ENCODE measurements at regions not wholly inside any gene's neighbourhood (a gene's known extent, or its start where the extent isn't known, plus 50 kb on each side); places are given as distances from the start of the nearest gene placed in this dataset.

GRCh38 chr1:87791931-87792740 is 463.5 kb downstream of the LMO4 start:
- Histone ChIP-seq H3K36me3 (replicated peaks in 1 of 2; ENCODE audit: insufficient read depth in 1 of 2, low read depth in 2 of 2) (no peaks in the 10 kb centered on the region), H3K27ac (no peak overlapping the region), H3K4me1 (peaks cover 30% of the 10 kb centered on the region), H3K9me3 (no peaks in the 10 kb centered on the region), H3K27me3 (no peaks in the 10 kb centered on the region), H3K4me3 (no peak overlapping the region)
- intact Hi-C loops (cut with DNase I), result no loop called here
- no peak for TF ChIP-seq POLR2A (IDR thresholded peaks at IDR 0.05)
- TF ChIP-seq CTCF (IDR thresholded peaks at IDR 0.05), result peak in 4 of 7 experiments; percentile 31 to 56 (median 44)
- no peak for ATAC-seq
- 80% methylated on average over 3 of the region's 3 CpGs for WGBS, 2 donors
- DNase-seq, result no peak

GRCh38 chr1:87794788-87795614 is 466.3 kb downstream of the LMO4 start:
- Histone ChIP-seq H3K4me1 (peaks cover 34% of the 10 kb centered on the region), H3K27ac (peak overlapping the region in 3 of 4 donors; percentile 74 to 78 (median 75)), H3K36me3 (replicated peaks in 1 of 2; ENCODE audit: insufficient read depth in 1 of 2, low read depth in 2 of 2) (no peaks in the 10 kb centered on the region), H3K27me3 (no peaks in the 10 kb centered on the region), H3K9me3 (no peaks in the 10 kb centered on the region), H3K4me3 (no peak overlapping the region)
- ATAC-seq, result peak; percentile 52
- TF ChIP-seq POLR2A (IDR thresholded peaks at IDR 0.05) (no peak), CTCF (IDR thresholded peaks at IDR 0.05) (no peak)
- 60 to 67% methylated on average over 8 of the region's 8 CpGs for WGBS, 2 donors
- intact Hi-C loops (cut with DNase I), result no loop called here
- peak in 2 of 4 donors; percentile 23 to 30 for DNase-seq

- Histone ChIP-seq H3K36me3 (replicated peaks in 1 of 2; ENCODE audit: insufficient read depth in 1 of 2, low read depth in 2 of 2) (no peaks in the 10 kb centered on the region), H3K4me1 (peaks cover 34% of the 10 kb centered on the region), H3K4me3 (no peak overlapping the region), H3K9me3 (no peaks in the 10 kb centered on the region), H3K27ac (peak overlapping the region; percentile 67 to 78 (median 74)), H3K27me3 (no peaks in the 10 kb centered on the region)
- peak; percentile 96 for ATAC-seq
- DNase-seq, result peak; percentile 32 to 76 (median 56)
- 10 to 16% methylated on average over 3 of the region's 3 CpGs for WGBS, 2 donors
- TF ChIP-seq POLR2A (IDR thresholded peaks at IDR 0.05), result no peak
- TF ChIP-seq CTCF (IDR thresholded peaks at IDR 0.05), result no peak
- intact Hi-C loops (cut with DNase I), result no loop called here
Observed at GRCh38 chr1:87795615-87796337, 467.1 kb downstream of the LMO4 start.

- H3K4me3 ChIP-seq, result no peak overlapping the region
- peak overlapping the region; percentile 67 to 78 (median 74) for H3K27ac ChIP-seq
- peak; percentile 48 for ATAC-seq
- no peaks in the 10 kb centered on the region for H3K36me3 ChIP-seq (replicated peaks in 1 of 2; ENCODE audit: insufficient read depth in 1 of 2, low read depth in 2 of 2)
- peaks cover 34% of the 10 kb centered on the region for H3K4me1 ChIP-seq
- TF ChIP-seq CTCF (IDR thresholded peaks at IDR 0.05) (no peak), POLR2A (IDR thresholded peaks at IDR 0.05) (no peak)
- peak; percentile 21 to 41 (median 32) for DNase-seq
- 20 to 36% methylated on average over 9 of the region's 9 CpGs for WGBS, 2 donors
- no peaks in the 10 kb centered on the region for H3K9me3 ChIP-seq
- intact Hi-C loops (cut with DNase I), result no loop called here
- H3K27me3 ChIP-seq, result no peaks in the 10 kb centered on the region
Observed at GRCh38 chr1:87796471-87796901, 467.8 kb downstream of the LMO4 start.

Data from body of pancreas (tissue), 4 donors.